G401.6 (cell line): ENCODE measurements at regions not wholly inside any gene's neighbourhood (a gene's known extent, or its start where the extent isn't known, plus 50 kb on each side); places are given as distances from the start of the nearest gene placed in this dataset.

Experiments
- FAIRE-seq: peaks from 2 replicates; lab custom pipeline; 2012; peaks lifted over from hg19 to GRCh38; lab: Jason Lieb, UNC

DNA sequence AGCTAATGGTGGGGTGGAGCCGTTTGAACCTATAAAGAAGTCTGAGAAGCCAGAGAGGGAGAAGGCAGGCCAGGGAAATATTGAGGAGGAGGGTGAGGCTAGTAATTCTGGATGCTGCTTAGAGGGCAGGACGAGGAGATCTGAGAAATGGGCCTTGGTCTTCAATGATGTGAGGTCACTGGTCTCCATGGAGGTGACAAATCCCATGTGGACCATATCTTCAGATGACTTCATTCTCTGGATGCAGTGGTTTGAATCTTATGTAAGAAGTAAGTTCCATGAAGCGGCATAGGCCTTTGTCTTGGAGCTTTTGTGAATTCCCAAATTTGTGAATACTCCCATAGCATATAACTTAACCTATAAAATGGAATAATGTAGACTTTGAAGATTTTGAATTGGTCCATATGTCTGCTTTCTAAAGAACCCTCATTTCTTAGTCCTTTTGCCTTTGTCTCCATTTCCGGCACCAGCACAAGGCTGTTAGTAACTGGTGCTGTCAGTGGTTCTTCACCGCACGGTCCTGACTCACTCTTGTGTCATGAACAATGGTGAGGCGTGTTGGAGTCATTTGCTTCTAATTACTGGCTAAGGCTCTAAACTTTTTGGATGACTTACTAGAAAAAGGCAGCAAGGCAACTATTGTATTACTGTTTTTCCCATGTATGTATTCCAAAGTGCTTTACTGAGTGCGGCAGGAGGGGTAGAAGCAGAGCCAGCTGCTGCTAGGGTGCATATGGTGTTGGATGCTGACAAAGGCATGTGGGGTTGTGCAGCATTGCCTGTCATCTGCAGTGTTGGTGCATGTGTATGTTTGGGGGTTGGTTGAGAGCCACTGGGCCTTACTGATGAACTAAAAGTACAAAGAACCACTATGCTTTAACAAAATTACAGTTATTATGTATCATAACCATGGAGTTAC, 279.3 kb upstream of the C2CD4B start:
- FAIRE-seq, result no peak

- no peak for FAIRE-seq
Observed at GRCh38 chr15:62445244-62445643, 280.2 kb upstream of the C2CD4B start.

DNA sequence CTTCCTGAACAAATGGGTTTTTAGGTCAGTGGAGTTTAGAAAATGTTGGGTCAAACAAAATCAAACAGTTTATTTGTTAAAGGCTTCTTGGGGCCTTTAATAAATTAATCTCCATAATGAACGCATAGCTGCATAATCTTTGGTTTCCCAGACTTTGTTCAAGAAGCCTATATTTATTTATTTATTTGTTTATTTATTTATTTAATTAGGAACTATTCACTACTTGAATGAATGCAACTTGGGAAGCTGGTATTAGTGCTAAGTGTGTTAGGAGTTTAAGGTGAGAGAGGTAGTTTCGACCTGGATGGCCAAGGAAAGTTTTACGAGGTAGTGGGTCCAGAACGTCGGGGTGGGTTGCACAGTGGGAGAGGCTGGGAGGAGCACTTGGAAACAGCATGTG, 281.9 kb upstream of the C2CD4B start:
- no peak for FAIRE-seq

- no peak for FAIRE-seq
Observed at GRCh38 chr15:62447742-62448141, 282.7 kb upstream of the C2CD4B start.

GRCh38 chr15:62449638-62450037, 284.6 kb upstream of the C2CD4B start:
- FAIRE-seq, result no peak

GRCh38 chr15:62450061-62450460, 285.0 kb upstream of the C2CD4B start:
- no peak for FAIRE-seq

DNA sequence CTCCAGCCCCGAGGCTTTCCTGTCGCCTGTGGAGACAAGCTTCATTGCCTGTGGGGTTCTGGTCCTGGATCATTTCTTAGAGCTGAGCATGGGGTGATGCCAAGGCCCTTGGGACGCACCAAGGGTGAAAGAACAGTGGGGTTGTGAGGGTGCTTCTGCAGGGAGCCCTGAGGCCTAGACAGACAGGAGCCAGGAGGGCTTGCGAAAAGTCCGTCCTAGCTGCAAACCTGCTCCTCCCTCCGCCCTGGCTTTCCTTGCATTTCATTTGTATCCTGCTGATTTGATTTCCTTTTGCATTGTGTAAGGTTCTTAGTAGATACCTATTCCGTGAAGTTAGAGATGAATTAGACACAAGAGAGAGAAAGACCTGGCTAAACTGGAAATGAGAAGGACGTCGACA, 286.9 kb upstream of the C2CD4B start:
- FAIRE-seq, result no peak

DNA sequence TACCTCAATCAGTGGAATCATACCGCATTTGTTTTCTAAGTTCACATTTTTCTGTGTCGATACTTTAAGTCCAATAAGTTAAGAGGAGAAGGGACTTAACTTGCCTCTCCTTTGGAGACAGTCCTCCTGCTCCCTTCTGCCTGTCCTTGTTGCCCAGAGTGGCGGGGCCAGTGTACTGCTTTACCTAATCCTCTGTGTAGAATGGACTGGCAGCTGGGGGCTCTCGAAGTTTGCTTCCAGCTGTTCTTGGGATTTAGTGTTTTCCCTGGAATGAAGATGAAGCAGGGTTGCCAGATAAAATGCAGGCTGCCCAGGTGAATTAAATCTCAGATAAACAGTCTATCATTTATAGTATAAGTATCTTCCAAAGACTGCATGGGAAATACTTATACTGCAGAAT, 287.6 kb upstream of the C2CD4B start:
- no peak for FAIRE-seq

DNA sequence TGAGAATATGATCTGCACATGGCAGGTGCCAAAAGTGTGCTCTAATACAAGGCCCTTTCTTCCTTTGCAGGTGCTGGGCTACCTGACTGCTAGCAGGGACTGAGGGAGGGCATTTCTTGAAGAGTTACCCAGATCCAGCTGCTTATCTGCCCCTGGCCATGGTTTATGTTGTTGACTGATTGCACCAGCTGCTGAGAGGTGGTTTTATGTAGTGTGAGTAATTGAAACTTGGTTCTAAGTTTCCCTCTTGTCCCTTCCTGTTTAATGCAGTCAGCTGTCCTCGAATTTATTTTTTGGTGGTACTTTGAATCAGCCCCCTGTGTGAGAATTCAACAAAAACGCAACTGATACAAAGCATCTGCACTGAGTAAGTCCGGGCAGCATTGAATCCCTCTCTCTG, 288.3 kb upstream of the C2CD4B start:
- FAIRE-seq, result no peak

GRCh38 chr15:62453981-62454380, 288.9 kb upstream of the C2CD4B start:
- no peak for FAIRE-seq

DNA sequence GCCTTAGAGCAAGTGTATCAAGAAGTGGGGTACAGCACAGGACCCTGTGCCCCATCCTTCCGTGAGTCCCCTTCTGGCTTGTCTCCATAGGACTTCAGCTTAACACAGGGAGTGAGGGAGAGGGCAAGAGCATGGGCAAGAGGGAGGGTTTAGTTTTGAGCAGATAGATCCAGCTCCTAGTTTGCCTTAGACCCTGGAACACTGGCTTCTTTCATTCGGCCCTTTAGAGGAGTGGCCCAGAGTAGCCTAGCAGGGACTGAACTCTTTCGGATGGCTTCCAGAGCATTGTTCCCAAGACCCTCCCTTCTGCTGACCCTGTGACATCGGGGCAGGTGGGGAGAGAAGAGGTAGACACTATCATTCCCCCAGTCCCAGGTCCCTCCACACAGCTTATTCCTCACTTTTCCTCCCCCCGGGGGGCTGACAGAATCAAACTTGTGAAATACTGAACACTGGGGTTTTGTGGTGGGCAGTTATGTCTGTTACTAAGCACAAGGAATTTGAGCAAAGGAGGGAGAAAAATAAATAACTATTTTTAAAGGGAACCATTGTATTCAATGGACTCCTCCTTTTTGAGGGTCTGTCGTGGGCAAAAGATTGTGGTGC, 289.6 kb upstream of the C2CD4B start:
- FAIRE-seq, result no peak

- FAIRE-seq, result no peak
Observed at GRCh38 chr15:62455441-62455921, 290.4 kb upstream of the C2CD4B start.

DNA sequence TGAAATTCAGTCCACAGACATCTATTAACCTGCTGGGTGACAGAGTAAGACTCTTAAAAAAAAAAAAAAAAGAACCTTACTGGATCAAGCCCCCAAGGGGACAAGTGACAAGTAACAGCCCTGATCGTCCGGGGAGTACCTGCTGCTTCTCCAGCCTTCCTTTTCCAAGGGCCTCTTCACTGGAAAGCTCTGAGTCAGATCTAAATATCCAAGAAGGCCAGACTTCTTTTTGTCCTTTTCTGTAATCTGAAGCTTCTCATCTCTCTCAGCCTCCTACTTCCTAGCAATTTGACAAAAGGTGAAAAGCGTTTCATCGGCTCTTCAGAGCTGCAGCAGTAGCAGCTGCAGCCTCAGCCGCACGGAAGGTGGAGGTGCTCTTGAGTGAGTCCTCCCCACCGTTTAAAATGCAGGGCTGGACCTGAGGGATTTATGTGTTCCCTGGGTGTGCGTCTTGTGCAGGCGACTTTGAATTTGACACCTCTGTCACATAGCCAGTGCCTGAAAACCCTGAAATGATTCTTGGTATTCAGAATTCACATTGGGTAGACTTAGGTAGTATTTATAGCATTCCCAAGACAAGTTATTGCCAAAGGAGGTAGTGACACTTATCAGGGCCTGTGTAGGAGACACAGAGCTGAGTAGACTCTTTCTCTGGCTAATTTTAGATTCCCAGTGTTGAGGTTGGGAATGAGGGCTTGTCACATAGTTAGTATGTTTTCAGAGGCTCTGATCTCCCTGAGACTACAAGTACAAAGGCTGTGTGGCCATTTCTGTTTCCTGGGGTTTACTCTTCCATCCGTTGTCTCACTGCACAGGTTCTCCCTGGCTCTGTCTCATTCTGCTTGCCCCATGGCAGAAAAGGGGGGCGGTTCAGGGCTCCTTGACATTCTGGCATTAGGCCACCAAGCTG, 291.2 kb upstream of the C2CD4B start:
- no peak for FAIRE-seq

GRCh38 chr15:62457100-62457499, 292.0 kb upstream of the C2CD4B start:
- no peak for FAIRE-seq

- no peak for FAIRE-seq
Observed at GRCh38 chr15:62459875-62460274, 294.8 kb upstream of the C2CD4B start.

DNA sequence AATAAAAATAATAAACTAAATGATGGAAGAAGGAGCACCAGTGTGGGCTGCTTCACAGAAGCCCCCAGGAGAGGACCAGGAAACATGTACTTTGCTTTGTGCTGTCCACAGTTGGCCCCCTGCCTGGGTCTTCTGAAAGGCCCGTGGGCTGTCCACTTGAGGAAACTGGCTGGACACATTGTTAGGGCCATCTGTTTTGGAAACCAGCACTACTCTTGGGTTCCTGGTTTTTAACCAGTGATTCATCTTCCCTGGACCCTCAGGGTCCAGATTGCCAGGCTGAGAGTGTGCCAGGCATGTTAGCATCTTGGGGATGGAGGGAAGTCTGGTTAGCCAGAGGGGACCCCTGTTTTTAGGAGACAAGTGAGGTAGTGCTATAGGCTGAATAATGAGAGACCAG, 297.2 kb upstream of the C2CD4B start:
- FAIRE-seq, result no peak

DNA sequence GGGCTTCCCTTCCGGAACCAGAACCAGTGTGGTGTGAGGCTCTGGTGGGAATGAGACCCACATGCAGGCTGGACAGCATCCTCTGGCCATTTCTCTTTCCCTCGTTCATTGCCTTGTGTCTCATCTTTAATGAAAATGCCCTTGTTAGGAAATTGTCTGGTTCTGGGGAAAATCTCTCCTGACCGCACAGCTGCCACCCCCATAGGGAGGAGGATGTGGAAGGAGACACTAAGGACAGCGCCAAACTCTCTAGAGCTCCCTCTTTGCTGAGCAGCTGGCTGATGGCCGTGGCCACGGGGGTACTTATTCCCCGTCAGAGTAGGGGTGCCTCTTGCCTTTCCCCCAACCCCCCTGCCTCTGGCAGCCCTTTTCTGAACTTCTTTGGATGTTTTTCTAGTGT, 297.6 kb upstream of the C2CD4B start:
- FAIRE-seq, result no peak

DNA sequence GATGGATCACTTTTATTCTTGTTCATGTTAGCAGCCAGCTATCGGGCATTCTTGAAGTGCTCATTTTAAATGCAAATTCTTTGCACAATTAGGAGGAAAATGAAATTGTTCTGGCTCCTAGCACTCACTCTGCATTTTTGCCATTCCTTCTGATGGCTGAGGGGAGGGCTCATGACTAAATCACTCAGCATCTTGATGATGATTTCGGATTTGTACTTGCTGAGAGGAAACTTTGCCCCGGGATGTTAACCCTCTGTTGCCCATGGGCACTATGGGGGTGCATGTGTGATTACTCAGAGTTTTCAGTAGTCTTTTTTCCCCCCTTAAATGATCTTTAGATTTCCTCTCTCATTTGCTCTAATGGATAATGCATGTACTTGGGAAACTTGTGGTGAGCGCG, 299.6 kb upstream of the C2CD4B start:
- FAIRE-seq, result peak; percentile 96

DNA sequence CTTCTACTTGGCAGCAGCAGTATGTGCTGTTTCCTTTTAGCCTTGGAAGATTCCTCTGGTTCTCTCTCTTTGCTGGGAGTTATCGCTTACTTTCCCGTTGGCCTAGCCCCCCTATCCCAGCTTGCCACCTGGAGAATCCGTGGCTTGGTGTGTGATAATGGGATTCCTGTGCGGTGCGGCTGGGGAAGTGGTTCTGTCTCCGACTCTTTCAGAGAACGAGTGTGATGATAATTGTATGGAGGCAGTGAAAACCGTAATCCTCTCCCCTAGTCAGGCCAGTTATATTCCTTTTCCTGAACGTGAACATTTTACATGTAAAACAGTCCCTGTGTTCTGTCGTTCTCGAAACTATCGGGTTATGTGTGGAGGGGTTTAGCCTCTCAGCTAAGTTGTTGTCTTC, 300.1 kb upstream of the C2CD4B start:
- FAIRE-seq, result no peak

- no peak for FAIRE-seq
Observed at GRCh38 chr15:62469478-62469873, 304.4 kb upstream of the C2CD4B start.

- FAIRE-seq, result no peak
Observed at GRCh38 chr15:62469874-62470688, 305.0 kb upstream of the C2CD4B start.
